HG02885 (cell line): ENCODE measurements at regions not wholly inside any gene's neighbourhood (a gene's known extent, or its start where the extent isn't known, plus 50 kb on each side); places are given as distances from the start of the nearest gene placed in this dataset.
"Not testable (repeated sequence)": the region's sequence is repeated elsewhere in the genome, so short reads cannot be mapped to it uniquely, and the experiment has no call there.

Source experiments
- ATAC-seq: cut with Tn5 transposase; IDR thresholded peaks from one replicate; pipeline ENCODE4 v1.9.1; 2021; ENCODE audit warnings: mild to moderate bottlenecking; ENCODE audit not compliant: unreplicated experiment, poor library complexity

- no peak for ATAC-seq
Measured at GRCh38 chr9:95689669-95690068, 172.9 kb upstream of the PTCH1 start.

- no peak for ATAC-seq
Measured at GRCh38 chr9:95684516-95684915, 167.7 kb upstream of the PTCH1 start.

- ATAC-seq: not testable (repeated sequence)
Measured at GRCh38 chr9:95680306-95680705, 163.5 kb upstream of the PTCH1 start.

- no peak for ATAC-seq
Measured at GRCh38 chr9:95679874-95680273, 163.1 kb upstream of the PTCH1 start.

- ATAC-seq: no peak
Measured at GRCh38 chr9:95678759-95679158, 162.0 kb upstream of the PTCH1 start.

GRCh38 chr9:95670122-95670521 lies 153.4 kb upstream of the PTCH1 start:
- no peak for ATAC-seq

GRCh38 chr9:95669253-95669652 lies 152.5 kb upstream of the PTCH1 start:
- ATAC-seq: no peak

- ATAC-seq: no peak
Measured at GRCh38 chr9:95667789-95668188, 151.0 kb upstream of the PTCH1 start.

GRCh38 chr9:95666785-95667155 lies 150.0 kb upstream of the PTCH1 start:
- no peak for ATAC-seq

- no peak for ATAC-seq
Measured at GRCh38 chr9:95666096-95666784, 149.5 kb upstream of the PTCH1 start.

- no peak for ATAC-seq
Measured at GRCh38 chr9:95653246-95653645, 136.5 kb upstream of the PTCH1 start.

GRCh38 chr9:95650720-95651119 lies 133.9 kb upstream of the PTCH1 start:
- no peak for ATAC-seq

GRCh38 chr9:95649801-95650213 lies 133.0 kb upstream of the PTCH1 start:
- ATAC-seq: no peak

GRCh38 chr9:95648225-95648624 lies 131.5 kb upstream of the PTCH1 start:
- no peak for ATAC-seq

GRCh38 chr9:95645992-95646391 lies 129.2 kb upstream of the PTCH1 start:
- ATAC-seq: no peak

GRCh38 chr9:95645579-95645978 lies 128.8 kb upstream of the PTCH1 start:
- ATAC-seq: no peak

- no peak for ATAC-seq
Measured at GRCh38 chr9:95644377-95644776, 127.6 kb upstream of the PTCH1 start.

- ATAC-seq: no peak
Measured at GRCh38 chr9:95643619-95644018, 126.8 kb upstream of the PTCH1 start.

GRCh38 chr9:95642189-95642588 lies 125.4 kb upstream of the PTCH1 start:
- ATAC-seq: no peak

- no peak for ATAC-seq
Measured at GRCh38 chr9:95641586-95641985, 124.8 kb upstream of the PTCH1 start.

GRCh38 chr9:95640336-95640735 lies 123.6 kb upstream of the PTCH1 start:
- ATAC-seq: no peak

GRCh38 chr9:95635986-95636671 lies 119.4 kb upstream of the PTCH1 start:
- no peak for ATAC-seq
